SK-N-SH (cell line): ENCODE measurements at regions not wholly inside any gene's neighbourhood (a gene's known extent, or its start where the extent isn't known, plus 50 kb on each side); places are given as distances from the start of the nearest gene placed in this dataset.

Experiments
- CHD2 ChIP-seq: fragments of 150-350 bp; IDR thresholded peaks from 2 replicates; pipeline ENCODE4 v1.6.1; 2018; ENCODE audit warnings: low read length; ENCODE audit not compliant: partially characterized antibody
- EZH2phosphoT487 ChIP-seq: fragments of 200-600 bp; sonication (generic); IDR thresholded peaks from 2 replicates; pipeline ENCODE4 v1.6.1; 2017; ENCODE audit warnings: low read depth, mixed run types, mild to moderate bottlenecking, antibody characterized with exemption, moderate library complexity, borderline replicate concordance
- FOSL2 ChIP-seq: IDR thresholded peaks from 2 replicates; pipeline ENCODE4 v1.4.0; 2012; ENCODE audit warnings: low read depth, mild to moderate bottlenecking, moderate library complexity, borderline replicate concordance
- GATA2 ChIP-seq: sonication (generic); formaldehyde crosslinking; IDR thresholded peaks from 2 replicates; pipeline ENCODE4 v1.5.0; 2020; ENCODE audit warnings: mild to moderate bottlenecking, missing genetic modification reagents
- MXI1 ChIP-seq: IDR thresholded peaks from 2 replicates; pipeline ENCODE4 v1.6.1; 2012; ENCODE audit warnings: mild to moderate bottlenecking, low read depth, low read length, improper control_type of control experiment
- RAD21 ChIP-seq: IDR thresholded peaks from 2 replicates; pipeline ENCODE4 v1.6.1; 2012; ENCODE audit warnings: mild to moderate bottlenecking, low read length
- RCOR1 ChIP-seq: fragments of 150-350 bp; IDR thresholded peaks from 2 replicates; pipeline ENCODE4 v1.6.1; 2017; ENCODE audit warnings: antibody characterized with exemption, low read length
- RXRA ChIP-seq: IDR thresholded peaks from 2 replicates; pipeline ENCODE4 v1.4.0; 2012; ENCODE audit warnings: low read depth, mild to moderate bottlenecking, borderline replicate concordance
- SMC3 ChIP-seq: IDR thresholded peaks from 2 replicates; pipeline ENCODE4 v1.6.1; 2012; ENCODE audit warnings: low read depth, low read length, improper control_type of control experiment
- TEAD4 ChIP-seq: IDR thresholded peaks from 2 replicates; pipeline ENCODE4 v1.4.0; 2012; ENCODE audit warnings: mild to moderate bottlenecking, borderline replicate concordance; ENCODE audit not compliant: insufficient read depth
- YY1 ChIP-seq: IDR thresholded peaks from 2 replicates; pipeline ENCODE4 v1.4.0; 2012; ENCODE audit warnings: low read depth, mild to moderate bottlenecking
- TF ChIP-seq, protein P1 (sequence below): IDR thresholded peaks from 2 replicates; pipeline ENCODE4; 2012
- TF ChIP-seq, protein P2 (sequence below): fragments of 200-600 bp; sonication (generic); IDR thresholded peaks from 2 replicates; pipeline ENCODE4 v1.6.1; 2017; ENCODE audit warnings: antibody characterized with exemption, mild to moderate bottlenecking, moderate library complexity
- TF ChIP-seq, protein P3 (sequence below): fragments of 150-350 bp; IDR thresholded peaks from 2 replicates; pipeline ENCODE4 v1.6.1; 2016; ENCODE audit warnings: mild to moderate bottlenecking, low read depth, low read length

DNA sequence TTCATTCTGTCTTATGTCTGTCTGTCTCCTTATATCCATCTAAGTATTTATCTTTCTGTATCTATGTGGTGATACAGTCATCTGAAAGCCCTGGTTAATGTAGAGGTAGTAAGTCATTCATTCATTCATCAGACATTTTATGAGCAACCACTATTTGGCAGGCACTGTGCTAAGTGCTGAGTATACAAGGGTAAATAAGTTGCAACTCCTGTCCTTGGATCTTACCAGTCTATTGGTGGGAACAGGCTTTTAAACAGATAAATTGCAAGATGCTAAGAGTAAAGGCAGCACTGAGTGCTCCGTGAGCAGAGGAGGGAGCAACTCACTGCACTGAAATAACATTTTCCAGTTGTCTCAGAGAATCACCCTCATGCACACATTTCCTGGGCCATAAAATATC, 68.6 kb downstream of the TMEM30B start:
- TF ChIP-seq CHD2 (no peak), RAD21 (no peak), FOSL2 (no peak), SMC3 (no peak), MXI1 (no peak), EZH2phosphoT487 (no peak), TEAD4 (no peak), GATA2 (CRISPR knock-in tag) (no peak), RXRA (no peak), YY1 (no peak), RCOR1 (no peak)
- TF ChIP-seq, protein P1, sequence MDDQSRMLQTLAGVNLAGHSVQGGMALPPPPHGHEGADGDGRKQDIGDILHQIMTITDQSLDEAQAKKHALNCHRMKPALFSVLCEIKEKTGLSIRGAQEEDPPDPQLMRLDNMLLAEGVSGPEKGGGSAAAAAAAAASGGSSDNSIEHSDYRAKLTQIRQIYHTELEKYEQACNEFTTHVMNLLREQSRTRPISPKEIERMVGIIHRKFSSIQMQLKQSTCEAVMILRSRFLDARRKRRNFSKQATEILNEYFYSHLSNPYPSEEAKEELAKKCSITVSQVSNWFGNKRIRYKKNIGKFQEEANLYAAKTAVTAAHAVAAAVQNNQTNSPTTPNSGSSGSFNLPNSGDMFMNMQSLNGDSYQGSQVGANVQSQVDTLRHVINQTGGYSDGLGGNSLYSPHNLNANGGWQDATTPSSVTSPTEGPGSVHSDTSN = no peak
- TF ChIP-seq, protein P2, sequence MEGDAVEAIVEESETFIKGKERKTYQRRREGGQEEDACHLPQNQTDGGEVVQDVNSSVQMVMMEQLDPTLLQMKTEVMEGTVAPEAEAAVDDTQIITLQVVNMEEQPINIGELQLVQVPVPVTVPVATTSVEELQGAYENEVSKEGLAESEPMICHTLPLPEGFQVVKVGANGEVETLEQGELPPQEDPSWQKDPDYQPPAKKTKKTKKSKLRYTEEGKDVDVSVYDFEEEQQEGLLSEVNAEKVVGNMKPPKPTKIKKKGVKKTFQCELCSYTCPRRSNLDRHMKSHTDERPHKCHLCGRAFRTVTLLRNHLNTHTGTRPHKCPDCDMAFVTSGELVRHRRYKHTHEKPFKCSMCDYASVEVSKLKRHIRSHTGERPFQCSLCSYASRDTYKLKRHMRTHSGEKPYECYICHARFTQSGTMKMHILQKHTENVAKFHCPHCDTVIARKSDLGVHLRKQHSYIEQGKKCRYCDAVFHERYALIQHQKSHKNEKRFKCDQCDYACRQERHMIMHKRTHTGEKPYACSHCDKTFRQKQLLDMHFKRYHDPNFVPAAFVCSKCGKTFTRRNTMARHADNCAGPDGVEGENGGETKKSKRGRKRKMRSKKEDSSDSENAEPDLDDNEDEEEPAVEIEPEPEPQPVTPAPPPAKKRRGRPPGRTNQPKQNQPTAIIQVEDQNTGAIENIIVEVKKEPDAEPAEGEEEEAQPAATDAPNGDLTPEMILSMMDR = no peak
- TF ChIP-seq, protein P3, sequence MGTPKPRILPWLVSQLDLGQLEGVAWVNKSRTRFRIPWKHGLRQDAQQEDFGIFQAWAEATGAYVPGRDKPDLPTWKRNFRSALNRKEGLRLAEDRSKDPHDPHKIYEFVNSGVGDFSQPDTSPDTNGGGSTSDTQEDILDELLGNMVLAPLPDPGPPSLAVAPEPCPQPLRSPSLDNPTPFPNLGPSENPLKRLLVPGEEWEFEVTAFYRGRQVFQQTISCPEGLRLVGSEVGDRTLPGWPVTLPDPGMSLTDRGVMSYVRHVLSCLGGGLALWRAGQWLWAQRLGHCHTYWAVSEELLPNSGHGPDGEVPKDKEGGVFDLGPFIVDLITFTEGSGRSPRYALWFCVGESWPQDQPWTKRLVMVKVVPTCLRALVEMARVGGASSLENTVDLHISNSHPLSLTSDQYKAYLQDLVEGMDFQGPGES = no peak
